Activated T-helper 1 cell treated with anti-CD3 and anti-CD28 coated beads, Interleukin-12 subunit alpha, Interleukin-12 subunit beta, Interleukin-2, Interleukin-4 antibody, amounts not matched to agents 30 ng/mL and 10 ng/mL and 1 ng/mL, durations not matched to agents 14 hours and 24 hours and 36 hours (primary cell): ENCODE measurements at regions not wholly inside any gene's neighbourhood (a gene's known extent, or its start where the extent isn't known, plus 50 kb on each side); places are given as distances from the start of the nearest gene placed in this dataset.

ENCODE experiments used
- DNase-seq: peaks from one replicate; pipeline ENCODE4 v3.0.0; 2021; ENCODE audit warnings: low spot score
- H3K27ac Mint-ChIP-seq: one replicate; pipeline ENCODE4 v1.8.0; 2021; ENCODE audit warnings: mild to moderate bottlenecking, mixed read lengths
- H3K27me3 Mint-ChIP-seq: one replicate; pipeline ENCODE4 v1.8.0; 2022; ENCODE audit warnings: mild to moderate bottlenecking, moderate library complexity, mixed read lengths; ENCODE audit not compliant: insufficient read depth
- H3K36me3 Mint-ChIP-seq: one replicate; pipeline ENCODE4 v1.8.0; 2021; ENCODE audit warnings: low read depth, mixed read lengths
- H3K4me1 Mint-ChIP-seq: one replicate; pipeline ENCODE4 v1.8.0; 2021; ENCODE audit warnings: low read depth, mixed read lengths
- H3K4me3 Mint-ChIP-seq: one replicate; pipeline ENCODE4 v1.8.0; 2021; ENCODE audit warnings: mild to moderate bottlenecking, moderate library complexity, mixed read lengths
- H3K9me3 Mint-ChIP-seq: one replicate; pipeline ENCODE4 v1.8.0; 2021; ENCODE audit warnings: mixed read lengths
- intact Hi-C: fragments of 100-400 bp; cut with micrococcal nuclease; formaldehyde crosslinking; loops from one replicate; pipeline ENCODE4 v1.15.1; 2024

GRCh38 chr10:9195385-9195784 is 1140.9 kb downstream of the GATA3 start:
- Mint-ChIP-seq H3K4me3 (no peak overlapping the region), H3K36me3 (no peaks in the 10 kb centered on the region), H3K9me3 (no peaks in the 10 kb centered on the region), H3K27me3 (peaks cover 3% of the 10 kb centered on the region), H3K27ac (no peak overlapping the region), H3K4me1 (no peaks in the 10 kb centered on the region)
- intact Hi-C loops, result no loop called here
- DNase-seq, result no peak

GRCh38 chr10:9198611-9199010 is 1144.1 kb downstream of the GATA3 start:
- Mint-ChIP-seq H3K27me3 (peaks cover 8% of the 10 kb centered on the region), H3K4me3 (no peak overlapping the region), H3K27ac (no peak overlapping the region), H3K36me3 (no peaks in the 10 kb centered on the region), H3K4me1 (no peaks in the 10 kb centered on the region), H3K9me3 (no peaks in the 10 kb centered on the region)
- DNase-seq, result no peak
- intact Hi-C loops, result no loop called here

GRCh38 chr10:9205558-9205957 is 1151.1 kb downstream of the GATA3 start:
- peaks cover 23% of the 10 kb centered on the region for H3K27me3 Mint-ChIP-seq
- H3K4me3 Mint-ChIP-seq, result no peak overlapping the region
- intact Hi-C loops, result loop anchor here (10.0 kb wide), 2 partner anchors 731 to 1681 kb away; no protein-coding TSS in a partner anchor
- H3K36me3 Mint-ChIP-seq, result no peaks in the 10 kb centered on the region
- H3K4me1 Mint-ChIP-seq, result no peaks in the 10 kb centered on the region
- H3K27ac Mint-ChIP-seq, result no peak overlapping the region
- H3K9me3 Mint-ChIP-seq, result no peaks in the 10 kb centered on the region
- no peak for DNase-seq

GRCh38 chr10:9209105-9209798 is 1154.8 kb downstream of the GATA3 start:
- H3K4me1 Mint-ChIP-seq, result no peaks in the 10 kb centered on the region
- no peaks in the 10 kb centered on the region for H3K36me3 Mint-ChIP-seq
- H3K27ac Mint-ChIP-seq, result no peak overlapping the region
- DNase-seq, result peak; percentile 48
- peaks cover 17% of the 10 kb centered on the region for H3K27me3 Mint-ChIP-seq
- intact Hi-C loops, result loop anchor here (1.0 to 10.0 kb wide), 6 partner anchors 94 to 1684 kb away; partner anchors contain the start of gene TAF3
- H3K9me3 Mint-ChIP-seq, result no peaks in the 10 kb centered on the region
- H3K4me3 Mint-ChIP-seq, result no peak overlapping the region

- Mint-ChIP-seq H3K27me3 (peaks cover 12% of the 10 kb centered on the region), H3K4me3 (no peak overlapping the region), H3K27ac (no peak overlapping the region), H3K4me1 (no peaks in the 10 kb centered on the region), H3K36me3 (no peaks in the 10 kb centered on the region), H3K9me3 (no peaks in the 10 kb centered on the region)
- intact Hi-C loops, result no loop called here
- no peak for DNase-seq
Measured at GRCh38 chr10:9211228-9211627, 1156.7 kb downstream of the GATA3 start.

- DNase-seq, result no peak
Measured at GRCh38 chr10:9214618-9215017, 1160.1 kb downstream of the GATA3 start.

GRCh38 chr10:9215121-9215520 is 1160.6 kb downstream of the GATA3 start:
- H3K27ac Mint-ChIP-seq, result no peak overlapping the region
- no peaks in the 10 kb centered on the region for H3K9me3 Mint-ChIP-seq
- intact Hi-C loops, result no loop called here

More at GRCh38 chr10:9214618-9215017, 1160.1 kb downstream of the GATA3 start:
- H3K36me3 Mint-ChIP-seq, result no peaks in the 10 kb centered on the region
- no peaks in the 10 kb centered on the region for H3K9me3 Mint-ChIP-seq
- H3K4me1 Mint-ChIP-seq, result no peaks in the 10 kb centered on the region
- intact Hi-C loops, result no loop called here
- H3K4me3 Mint-ChIP-seq, result no peak overlapping the region
- H3K27me3 Mint-ChIP-seq, result peaks cover 6% of the 10 kb centered on the region
- no peak overlapping the region for H3K27ac Mint-ChIP-seq

GRCh38 chr10:9219860-9220259 is 1165.4 kb downstream of the GATA3 start:
- intact Hi-C loops, result no loop called here
- Mint-ChIP-seq H3K9me3 (no peaks in the 10 kb centered on the region), H3K4me3 (no peak overlapping the region), H3K4me1 (no peaks in the 10 kb centered on the region), H3K27ac (no peak overlapping the region), H3K27me3 (peaks cover 3% of the 10 kb centered on the region), H3K36me3 (no peaks in the 10 kb centered on the region)
- DNase-seq, result no peak

More at GRCh38 chr10:9215121-9215520, 1160.6 kb downstream of the GATA3 start:
- Mint-ChIP-seq H3K36me3 (no peaks in the 10 kb centered on the region), H3K27me3 (peaks cover 9% of the 10 kb centered on the region), H3K4me1 (no peaks in the 10 kb centered on the region), H3K4me3 (no peak overlapping the region)
- no peak for DNase-seq

- Mint-ChIP-seq H3K36me3 (no peaks in the 10 kb centered on the region), H3K27me3 (peaks cover 3% of the 10 kb centered on the region), H3K4me1 (no peaks in the 10 kb centered on the region), H3K27ac (no peak overlapping the region), H3K4me3 (no peak overlapping the region), H3K9me3 (no peaks in the 10 kb centered on the region)
- DNase-seq, result no peak
- intact Hi-C loops, result no loop called here
Measured at GRCh38 chr10:9222917-9223316, 1168.4 kb downstream of the GATA3 start.

- no peaks in the 10 kb centered on the region for H3K4me1 Mint-ChIP-seq
- no peak overlapping the region for H3K27ac Mint-ChIP-seq
- no peaks in the 10 kb centered on the region for H3K36me3 Mint-ChIP-seq
- DNase-seq, result no peak
- no peak overlapping the region for H3K4me3 Mint-ChIP-seq
- intact Hi-C loops, result no loop called here
- H3K9me3 Mint-ChIP-seq, result no peaks in the 10 kb centered on the region
- peaks cover 7% of the 10 kb centered on the region for H3K27me3 Mint-ChIP-seq
Measured at GRCh38 chr10:9227679-9228365, 1173.3 kb downstream of the GATA3 start.

GRCh38 chr10:9228771-9229170 is 1174.3 kb downstream of the GATA3 start:
- no peak for DNase-seq
- peaks cover 7% of the 10 kb centered on the region for H3K27me3 Mint-ChIP-seq
- no peak overlapping the region for H3K4me3 Mint-ChIP-seq
- no peaks in the 10 kb centered on the region for H3K4me1 Mint-ChIP-seq
- no peaks in the 10 kb centered on the region for H3K36me3 Mint-ChIP-seq
- no peaks in the 10 kb centered on the region for H3K9me3 Mint-ChIP-seq
- H3K27ac Mint-ChIP-seq, result no peak overlapping the region
- intact Hi-C loops, result no loop called here

GRCh38 chr10:9229702-9230244 is 1175.3 kb downstream of the GATA3 start:
- no peaks in the 10 kb centered on the region for H3K4me1 Mint-ChIP-seq
- peaks cover 10% of the 10 kb centered on the region for H3K27me3 Mint-ChIP-seq
- no peak for DNase-seq
- no peaks in the 10 kb centered on the region for H3K36me3 Mint-ChIP-seq
- H3K9me3 Mint-ChIP-seq, result no peaks in the 10 kb centered on the region
- intact Hi-C loops, result no loop called here
- no peak overlapping the region for H3K4me3 Mint-ChIP-seq
- H3K27ac Mint-ChIP-seq, result no peak overlapping the region

- Mint-ChIP-seq H3K36me3 (no peaks in the 10 kb centered on the region), H3K4me1 (no peaks in the 10 kb centered on the region), H3K27ac (no peak overlapping the region), H3K27me3 (peaks cover 10% of the 10 kb centered on the region), H3K9me3 (no peaks in the 10 kb centered on the region), H3K4me3 (no peak overlapping the region)
- intact Hi-C loops, result no loop called here
- DNase-seq, result no peak
Measured at GRCh38 chr10:9230625-9231024, 1176.1 kb downstream of the GATA3 start.
